A673 (cell line): ENCODE measurements at regions not wholly inside any gene's neighbourhood (a gene's known extent, or its start where the extent isn't known, plus 50 kb on each side); places are given as distances from the start of the nearest gene placed in this dataset.
"Not testable (repeated sequence)": the region's sequence is repeated elsewhere in the genome, so short reads cannot be mapped to it uniquely, and the experiment has no call there.

Experiments used
- BruUV-seq: library from RNA; stranded (reverse); fragments of 400-500 nt; replicated peaks from 2 replicates; lab custom pipeline; 2021; lab: Mats Ljungman, UMichigan
- CTCF ChIA-PET: fragments of 300-600 bp; sonication (Branson Sonifier 250); formaldehyde crosslinking; loops from one replicate; lab custom pipeline; 2022; ENCODE audit warnings: antibody characterized with exemption; lab: Charles Lee
- POLR2A ChIA-PET: fragments of 300-600 bp; sonication (Branson Sonifier 250); formaldehyde crosslinking; loops from one replicate; lab custom pipeline; 2022; ENCODE audit warnings: antibody characterized with exemption; ENCODE audit not compliant: low non-redundant PET; lab: Charles Lee
- DNase-seq: peaks from one replicate; pipeline ENCODE4 v3.0.0-alpha.2; 2015; ENCODE audit warnings: low spot score
- H3K27ac ChIP-seq: fragments of 200-600 bp; sonication (generic); 2 replicates; pipeline ENCODE4 v1.5.1; 2016; ENCODE audit warnings: mixed run types, low read depth, mild to moderate bottlenecking, mixed read lengths, antibody characterized with exemption, low read length; ENCODE audit not compliant: poor library complexity, severe bottlenecking
- H3K27me3 ChIP-seq: fragments of 200-600 bp; sonication (generic); replicated peaks from 2 replicates; pipeline ENCODE4 v1.6.1; 2017; ENCODE audit warnings: mixed run types, low read depth, mild to moderate bottlenecking, mixed read lengths, antibody characterized with exemption, low read length; ENCODE audit not compliant: insufficient read depth, poor library complexity
- H3K36me3 ChIP-seq: fragments of 200-600 bp; sonication (generic); 2 replicates; pipeline ENCODE4 v1.6.1; 2016; ENCODE audit warnings: mixed run types, mild to moderate bottlenecking, mixed read lengths, antibody characterized with exemption, low read length; ENCODE audit not compliant: insufficient read depth, poor library complexity, severe bottlenecking
- H3K4me1 ChIP-seq: fragments of 200-600 bp; sonication (generic); 2 replicates; pipeline ENCODE4 v1.6.1; 2017; ENCODE audit warnings: mixed run types, mild to moderate bottlenecking, mixed read lengths, antibody characterized with exemption, low read length; ENCODE audit not compliant: insufficient read depth, poor library complexity, severe bottlenecking
- H3K4me3 ChIP-seq: fragments of 200-600 bp; sonication (generic); 2 replicates; pipeline ENCODE4 v1.5.1; 2016; ENCODE audit warnings: low read depth, mixed run types, mild to moderate bottlenecking, mixed read lengths, low read length; ENCODE audit not compliant: poor library complexity, severe bottlenecking
- H3K9me3 ChIP-seq: fragments of 200-600 bp; sonication (generic); 2 replicates; pipeline ENCODE4 v1.6.1; 2016; ENCODE audit warnings: mixed run types, low read depth, mild to moderate bottlenecking, mixed read lengths, antibody characterized with exemption, low read length; ENCODE audit not compliant: poor library complexity, severe bottlenecking
- EZH2 ChIP-seq: fragments of 200-600 bp; sonication (generic); IDR thresholded peaks from 2 replicates; pipeline ENCODE4 v1.6.1; 2017; ENCODE audit warnings: borderline replicate concordance, low read depth, mild to moderate bottlenecking, mixed read lengths, antibody characterized with exemption, low read length; ENCODE audit not compliant: poor library complexity, severe bottlenecking
- intact Hi-C: fragments of 100-400 bp; cut with micrococcal nuclease; formaldehyde crosslinking; loops from one replicate; pipeline ENCODE4 v1.10.0; 2022; ENCODE audit not compliant: unreplicated experiment
- TF ChIP-seq, protein P1 (sequence below): fragments of 300-800, 200-600 bp; sonication (generic); conservative IDR thresholded peaks from 2 replicates; pipeline ENCODE4 v1.5.1; 2017; ENCODE audit warnings: low read depth, mild to moderate bottlenecking, antibody characterized with exemption, low read length, moderate library complexity, mixed read lengths

DNA sequence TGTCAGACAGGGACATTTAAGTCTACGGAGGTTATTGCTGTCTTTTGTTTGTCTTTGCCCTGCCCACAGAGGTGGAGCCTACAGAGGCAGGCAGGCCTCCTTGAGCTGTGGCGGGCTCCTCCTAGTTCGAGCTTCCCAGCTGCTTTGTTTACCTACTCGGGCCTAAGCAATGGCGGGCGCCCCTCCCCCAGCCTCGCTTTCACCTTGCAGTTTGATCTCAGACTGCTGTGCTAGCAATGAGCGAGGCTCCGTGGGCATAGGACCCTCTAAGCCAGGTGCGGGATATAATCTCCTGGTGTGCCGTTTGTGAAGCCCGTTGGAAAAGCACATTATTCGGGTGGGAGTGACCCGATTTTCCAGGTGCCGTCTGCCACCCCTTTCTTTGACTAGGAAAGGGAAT lies 125.0 kb downstream of the PRL start:
- POLR2A ChIA-PET, BruUV-seq: not testable (repeated sequence)

DNA sequence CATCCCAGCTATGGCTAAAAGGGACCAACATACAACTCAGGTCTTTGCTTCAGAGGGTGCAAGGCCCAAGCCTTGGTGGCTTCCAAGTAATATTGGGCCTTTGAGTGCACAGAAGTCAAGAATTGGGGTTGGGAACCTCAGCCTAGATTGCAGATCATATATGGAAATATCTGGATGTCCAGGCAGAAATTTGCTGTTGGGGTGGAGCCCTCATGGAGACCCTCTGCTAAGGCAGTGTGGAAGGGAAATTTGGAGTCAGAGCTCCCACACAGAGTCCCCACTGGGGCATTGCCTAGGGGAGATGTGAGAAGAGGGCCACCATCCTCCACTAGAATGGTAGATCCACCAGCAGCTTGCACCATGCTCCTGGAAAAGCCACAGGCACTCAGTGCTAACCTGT lies 123.5 kb downstream of the PRL start:
- Histone ChIP-seq H3K27me3 (no peaks in the 10 kb centered on the region), H3K4me1 (no peaks in the 10 kb centered on the region), H3K36me3 (no peaks in the 10 kb centered on the region), H3K9me3 (peaks cover 13% of the 10 kb centered on the region), H3K27ac (no peak overlapping the region), H3K4me3 (no peak overlapping the region)
- ChIA-PET CTCF (no interaction called here), POLR2A (no interaction called here)
- no peak for DNase-seq
- intact Hi-C loops: no loop called here
- TF ChIP-seq, protein P1, sequence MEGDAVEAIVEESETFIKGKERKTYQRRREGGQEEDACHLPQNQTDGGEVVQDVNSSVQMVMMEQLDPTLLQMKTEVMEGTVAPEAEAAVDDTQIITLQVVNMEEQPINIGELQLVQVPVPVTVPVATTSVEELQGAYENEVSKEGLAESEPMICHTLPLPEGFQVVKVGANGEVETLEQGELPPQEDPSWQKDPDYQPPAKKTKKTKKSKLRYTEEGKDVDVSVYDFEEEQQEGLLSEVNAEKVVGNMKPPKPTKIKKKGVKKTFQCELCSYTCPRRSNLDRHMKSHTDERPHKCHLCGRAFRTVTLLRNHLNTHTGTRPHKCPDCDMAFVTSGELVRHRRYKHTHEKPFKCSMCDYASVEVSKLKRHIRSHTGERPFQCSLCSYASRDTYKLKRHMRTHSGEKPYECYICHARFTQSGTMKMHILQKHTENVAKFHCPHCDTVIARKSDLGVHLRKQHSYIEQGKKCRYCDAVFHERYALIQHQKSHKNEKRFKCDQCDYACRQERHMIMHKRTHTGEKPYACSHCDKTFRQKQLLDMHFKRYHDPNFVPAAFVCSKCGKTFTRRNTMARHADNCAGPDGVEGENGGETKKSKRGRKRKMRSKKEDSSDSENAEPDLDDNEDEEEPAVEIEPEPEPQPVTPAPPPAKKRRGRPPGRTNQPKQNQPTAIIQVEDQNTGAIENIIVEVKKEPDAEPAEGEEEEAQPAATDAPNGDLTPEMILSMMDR: no peak
- no peak for TF ChIP-seq EZH2
- no TSS peak for BruUV-seq

More for the DNA sequence above, 125.0 kb downstream of the PRL start:
- H3K27me3 ChIP-seq, DNase-seq, H3K36me3 ChIP-seq, H3K4me3 ChIP-seq, H3K27ac ChIP-seq, H3K4me1 ChIP-seq, intact Hi-C loops, CTCF ChIA-PET: not testable (repeated sequence)
- H3K9me3 ChIP-seq: peaks cover 13% of the 10 kb centered on the region

DNA sequence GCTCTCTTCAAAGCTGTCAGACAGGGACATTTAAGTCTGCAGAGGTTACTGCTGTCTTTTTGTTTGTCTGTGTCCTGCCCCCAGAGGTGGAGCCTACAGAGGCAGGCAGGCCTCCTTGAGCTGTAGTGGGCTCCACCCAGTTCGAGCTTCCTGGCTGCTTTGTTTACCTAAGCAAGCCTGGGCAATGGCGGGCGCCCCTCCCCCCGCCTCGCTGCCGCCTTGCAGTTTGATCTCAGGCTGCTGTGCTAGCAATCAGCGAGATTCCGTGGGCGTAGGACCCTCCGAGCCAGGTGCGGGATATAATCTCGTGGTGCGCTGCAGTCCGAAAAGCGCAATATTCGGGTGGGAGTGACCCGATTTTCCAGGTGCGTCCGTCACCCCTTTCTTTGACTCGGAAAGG lies 116.6 kb downstream of the PRL start:
- H3K36me3 ChIP-seq, BruUV-seq, CTCF ChIA-PET, H3K4me1 ChIP-seq, intact Hi-C loops, H3K27me3 ChIP-seq, POLR2A ChIA-PET, H3K27ac ChIP-seq, H3K4me3 ChIP-seq, DNase-seq: not testable (repeated sequence)
- H3K9me3 ChIP-seq: peaks cover 17% of the 10 kb centered on the region

DNA sequence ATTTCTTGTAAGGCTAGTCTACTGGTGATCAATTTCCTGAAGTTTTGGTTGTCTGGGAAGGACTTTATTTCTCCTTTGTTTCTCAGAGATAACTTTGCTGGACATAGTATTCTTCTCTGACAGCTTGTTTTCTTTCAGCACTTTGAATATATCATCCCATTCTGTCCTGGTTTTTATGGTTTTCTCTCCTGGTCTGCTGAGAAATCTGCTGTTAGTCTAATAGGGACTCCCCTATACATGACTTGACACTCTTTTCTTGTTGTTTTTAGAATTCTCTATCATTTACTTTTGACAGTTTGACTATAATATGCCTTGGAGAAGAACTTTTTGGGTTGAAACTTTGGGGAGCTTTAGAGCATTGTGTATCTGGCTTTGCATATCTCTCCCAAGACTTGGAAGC lies 112.5 kb downstream of the PRL start:
- Histone ChIP-seq H3K9me3 (peaks cover 17% of the 10 kb centered on the region), H3K4me1 (no peaks in the 10 kb centered on the region), H3K27ac (no peak overlapping the region), H3K27me3 (no peaks in the 10 kb centered on the region), H3K4me3 (no peak overlapping the region), H3K36me3 (no peaks in the 10 kb centered on the region)
- TF ChIP-seq EZH2: no peak
- TF ChIP-seq, protein P1: no peak
- no TSS peak for BruUV-seq
- intact Hi-C loops: no loop called here
- ChIA-PET CTCF (no interaction called here), POLR2A (no interaction called here)
- DNase-seq: no peak
